CD4-positive, alpha-beta T cell treated with Interleukin-21 for 1 hour (primary cell): ENCODE measurements at regions not wholly inside any gene's neighbourhood (a gene's known extent, or its start where the extent isn't known, plus 50 kb on each side); places are given as distances from the start of the nearest gene placed in this dataset.

ENCODE experiments used
- DNase-seq: peaks from one replicate; pipeline ENCODE4 v3.0.0-alpha.2; 2020

GRCh38 chr2:21544392-21544791, 420.6 kb downstream of the TDRD15 start:
- DNase-seq, result no peak

- no peak for DNase-seq
Observed at GRCh38 chr2:21552981-21553380, 429.2 kb downstream of the TDRD15 start.

- no peak for DNase-seq
Observed at GRCh38 chr2:21559351-21559750, 435.6 kb downstream of the TDRD15 start.

- no peak for DNase-seq
Observed at GRCh38 chr2:21561965-21562364, 438.2 kb downstream of the TDRD15 start.

- DNase-seq, result no peak
Observed at GRCh38 chr2:21567395-21567794, 443.6 kb downstream of the TDRD15 start.

GRCh38 chr2:21571686-21572085, 447.9 kb downstream of the TDRD15 start:
- no peak for DNase-seq

- DNase-seq, result no peak
Observed at GRCh38 chr2:21580391-21580790, 456.6 kb downstream of the TDRD15 start.

GRCh38 chr2:21585881-21586280, 462.1 kb downstream of the TDRD15 start:
- no peak for DNase-seq

GRCh38 chr2:21590026-21590690, 466.4 kb downstream of the TDRD15 start:
- DNase-seq, result no peak

- DNase-seq, result no peak
Observed at GRCh38 chr2:21591926-21592325, 468.2 kb downstream of the TDRD15 start.

- no peak for DNase-seq
Observed at GRCh38 chr2:21599417-21599816, 475.6 kb downstream of the TDRD15 start.

GRCh38 chr2:21602789-21603188, 479.0 kb downstream of the TDRD15 start:
- DNase-seq, result no peak

GRCh38 chr2:21607572-21607971, 483.8 kb downstream of the TDRD15 start:
- DNase-seq, result no peak

- no peak for DNase-seq
Observed at GRCh38 chr2:21610304-21610703, 486.5 kb downstream of the TDRD15 start.

- no peak for DNase-seq
Observed at GRCh38 chr2:21617885-21618434, 494.2 kb downstream of the TDRD15 start.

- no peak for DNase-seq
Observed at GRCh38 chr2:21620771-21621170, 497.0 kb downstream of the TDRD15 start.

- no peak for DNase-seq
Observed at GRCh38 chr2:21627938-21628337, 504.2 kb downstream of the TDRD15 start.

- DNase-seq, result no peak
Observed at GRCh38 chr2:21633015-21633414, 509.2 kb downstream of the TDRD15 start.

- DNase-seq, result no peak
Observed at GRCh38 chr2:21633466-21633865, 509.7 kb downstream of the TDRD15 start.

GRCh38 chr2:21633911-21634310, 510.1 kb downstream of the TDRD15 start:
- no peak for DNase-seq

GRCh38 chr2:21640046-21640445, 516.3 kb downstream of the TDRD15 start:
- no peak for DNase-seq

GRCh38 chr2:21642647-21643046, 518.9 kb downstream of the TDRD15 start:
- DNase-seq, result no peak

- no peak for DNase-seq
Observed at GRCh38 chr2:21643180-21643579, 519.4 kb downstream of the TDRD15 start.

GRCh38 chr2:21644266-21644665, 520.5 kb downstream of the TDRD15 start:
- DNase-seq, result no peak

GRCh38 chr2:21646345-21646744, 522.6 kb downstream of the TDRD15 start:
- no peak for DNase-seq
